ENCODE measurements at regions not wholly inside any gene's neighbourhood (a gene's known extent, or its start where the extent isn't known, plus 50 kb on each side); places are given as distances from the start of the nearest gene placed in this dataset.

DNA sequence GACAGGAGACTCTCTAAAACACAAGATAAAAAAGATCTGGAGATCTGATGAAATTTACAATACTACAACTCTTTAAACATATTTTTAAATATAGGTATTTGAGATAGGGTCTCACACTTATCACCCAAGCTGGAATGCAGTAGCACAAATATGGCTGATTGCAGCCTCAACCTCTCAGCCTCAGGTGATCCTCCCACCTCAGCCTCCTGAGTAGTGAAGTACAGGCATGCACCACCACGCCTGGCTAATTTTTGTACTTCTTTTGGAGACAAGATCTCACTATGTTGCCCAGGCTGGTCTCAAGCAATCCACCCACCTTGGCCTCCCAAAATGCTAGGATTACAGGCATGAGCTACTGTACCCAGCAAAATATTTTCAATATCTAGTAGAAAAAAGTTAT lies 170.0 kb upstream of the NR5A2 start:
- Histone ChIP-seq H3K27ac (peak overlapping the region in 2 of 21 experiments; percentile 19 to 22), H3K4me3 (no peak overlapping the region)

DNA sequence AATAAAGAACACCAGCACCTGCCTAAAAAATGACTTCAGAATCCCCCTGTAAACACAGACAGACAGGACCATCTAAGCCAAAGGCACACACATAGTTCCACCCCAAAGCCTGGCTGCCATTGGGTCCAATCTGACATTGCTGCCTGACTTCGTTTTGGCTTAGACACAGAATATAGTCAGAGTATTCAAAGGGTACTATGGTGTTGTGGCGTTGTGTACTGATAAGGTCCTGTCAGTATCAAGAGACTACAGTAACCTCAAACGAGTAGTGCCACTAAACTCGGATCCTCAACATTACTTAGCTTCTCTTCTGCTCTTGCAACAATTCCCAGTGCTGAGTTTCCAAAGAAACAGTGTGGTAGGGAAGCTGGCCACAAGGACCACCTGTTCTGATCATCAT lies 169.3 kb upstream of the NR5A2 start:
- Histone ChIP-seq H3K4me3 (no peak overlapping the region), H3K27ac (peak overlapping the region in 1 of 21 experiments; percentile 2)

DNA sequence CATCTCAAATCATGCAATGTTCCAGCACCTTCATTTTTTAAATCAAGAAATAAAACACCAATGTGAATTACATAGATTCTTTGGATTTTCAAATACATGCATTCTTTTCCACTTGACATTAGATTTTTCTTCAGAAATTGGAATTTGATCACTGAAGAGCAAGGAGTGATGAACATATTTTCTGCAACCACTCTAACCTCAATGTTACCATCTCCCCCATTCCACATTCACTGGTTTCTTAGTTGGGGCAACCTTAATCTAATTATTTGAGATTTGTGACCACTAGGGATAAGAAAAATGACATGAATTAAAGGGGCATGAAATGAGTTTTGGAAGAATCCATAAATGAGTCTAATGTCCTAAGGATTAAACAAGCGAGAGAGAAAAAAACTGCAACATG lies 168.7 kb upstream of the NR5A2 start:
- H3K27ac ChIP-seq, result peak overlapping the region in 3 of 21 experiments; percentile 1 to 46 (median 40)
- no peak overlapping the region for H3K4me3 ChIP-seq

DNA sequence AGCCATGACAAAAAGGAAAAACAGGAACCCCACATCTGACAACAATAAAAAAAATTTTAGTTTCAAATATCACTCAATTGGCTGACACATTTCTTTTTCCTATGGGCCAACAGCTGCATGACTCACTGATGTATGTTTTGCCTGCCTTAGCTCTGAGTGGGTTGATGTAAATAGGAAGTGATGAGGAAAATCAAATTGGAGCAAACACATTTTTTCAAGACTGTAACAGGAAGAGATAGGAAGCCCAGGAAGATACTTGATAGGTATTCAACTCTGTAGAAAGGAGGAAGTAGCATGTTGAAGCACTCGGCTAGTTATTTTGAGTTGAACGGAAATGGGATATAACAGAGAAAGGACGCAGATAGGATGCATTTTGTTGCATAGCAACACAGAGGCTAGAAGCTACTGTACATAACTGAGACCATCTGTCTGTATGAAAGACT lies 168.0 kb upstream of the NR5A2 start:
- H3K27ac ChIP-seq, result peak overlapping the region in 1 of 21 experiments; percentile 46
- H3K4me3 ChIP-seq, result no peak overlapping the region

DNA sequence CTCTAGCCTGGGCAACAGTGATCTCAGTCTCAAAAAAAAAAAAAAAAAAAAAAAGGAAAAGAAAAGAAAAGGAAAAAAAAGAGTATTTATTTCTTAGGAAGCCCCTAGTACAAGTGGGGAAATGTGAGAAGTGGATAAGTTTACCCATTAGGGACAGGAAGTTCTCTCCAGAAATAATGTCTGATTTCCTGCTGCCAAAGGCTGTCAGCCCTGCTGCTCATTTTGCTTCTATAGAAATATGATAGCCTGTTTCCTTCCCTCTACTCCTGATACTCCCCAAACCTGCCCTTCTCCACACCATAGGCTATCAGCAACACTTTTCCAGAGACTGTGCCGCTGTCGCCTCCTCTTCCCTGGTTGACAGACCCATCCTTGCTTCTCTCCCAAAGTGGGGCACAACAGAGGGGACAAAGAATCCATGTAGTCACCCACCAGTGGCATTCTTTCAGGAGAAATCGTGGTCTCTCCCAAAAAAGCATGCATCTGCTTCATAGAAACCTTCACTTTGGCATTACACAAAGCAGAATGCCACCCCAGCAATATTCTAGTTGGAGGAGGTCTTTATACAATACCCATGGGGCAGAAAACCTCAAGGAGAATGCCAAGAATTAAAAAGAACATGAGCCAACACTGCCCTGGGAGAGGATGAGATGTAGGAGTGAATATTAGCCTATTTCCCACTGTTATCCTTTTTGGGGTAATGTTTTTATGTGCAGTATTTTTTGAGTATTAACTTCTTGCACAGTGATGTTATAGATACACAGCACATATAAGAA lies 166.3 kb upstream of the NR5A2 start:
- no peak overlapping the region for H3K27ac ChIP-seq
- no peak overlapping the region for H3K4me3 ChIP-seq

DNA sequence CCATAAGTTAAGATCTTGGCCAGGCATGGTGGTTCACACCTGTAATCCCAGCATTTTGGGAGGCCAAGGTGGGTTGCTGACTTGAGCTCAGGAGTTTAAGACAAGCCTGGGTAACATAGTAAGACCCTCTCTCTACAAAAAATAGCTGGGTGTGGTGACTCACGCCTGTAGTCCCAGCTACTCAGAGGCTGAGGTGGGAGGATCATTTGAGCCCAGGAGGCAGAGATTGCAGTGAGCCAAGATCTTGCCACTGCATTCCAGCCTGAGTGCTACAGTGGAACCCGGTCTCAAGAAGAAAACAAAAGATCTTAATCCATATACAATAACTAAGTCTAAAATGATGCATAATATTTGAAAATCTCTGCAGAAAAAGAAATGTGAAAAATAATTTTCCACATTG lies 165.5 kb upstream of the NR5A2 start:
- H3K4me3 ChIP-seq, result no peak overlapping the region
- no peak overlapping the region for H3K27ac ChIP-seq

DNA sequence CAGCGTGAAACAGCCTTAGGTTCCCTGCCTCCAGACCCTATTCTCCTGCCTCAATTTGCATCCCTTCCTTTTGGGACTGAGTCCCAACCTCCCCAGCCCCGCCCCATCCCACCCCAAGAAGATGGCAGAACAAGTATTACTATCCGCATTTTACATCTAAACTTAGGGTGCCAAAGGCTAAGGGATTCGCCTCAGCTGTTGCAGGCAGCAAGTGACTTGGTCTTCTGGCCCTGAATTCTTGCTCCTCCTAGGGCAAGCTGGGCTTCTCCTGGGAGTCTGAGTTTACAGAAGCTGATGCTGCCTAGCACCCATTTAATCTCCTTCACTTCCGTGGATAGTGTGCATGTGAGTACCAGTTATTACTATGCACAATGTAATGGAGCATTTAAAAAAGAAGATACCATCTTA lies 161.3 kb upstream of the NR5A2 start:
- no peak overlapping the region for H3K27ac ChIP-seq
- no peak overlapping the region for H3K4me3 ChIP-seq

DNA sequence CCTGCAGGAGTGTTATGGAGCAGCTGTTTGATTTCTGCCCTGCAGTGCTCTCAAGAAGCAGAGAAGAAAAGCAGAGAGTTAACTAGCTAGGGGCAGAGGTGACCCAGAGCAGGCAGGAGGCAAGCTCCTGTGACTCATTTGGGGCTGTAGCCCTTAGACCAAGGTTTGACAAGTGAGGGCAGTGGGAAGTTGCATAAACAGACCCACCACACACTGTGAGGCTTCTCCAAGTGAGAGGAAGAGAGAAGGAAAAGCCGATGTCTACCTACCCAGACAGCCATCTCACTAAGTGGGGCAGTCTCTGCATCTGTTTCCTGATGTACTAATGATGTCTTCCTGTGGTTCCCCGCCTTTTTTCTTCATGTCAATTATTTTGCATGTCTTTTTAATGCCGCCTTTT lies 159.9 kb upstream of the NR5A2 start:
- no peak overlapping the region for H3K4me3 ChIP-seq
- no peak overlapping the region for H3K27ac ChIP-seq

DNA sequence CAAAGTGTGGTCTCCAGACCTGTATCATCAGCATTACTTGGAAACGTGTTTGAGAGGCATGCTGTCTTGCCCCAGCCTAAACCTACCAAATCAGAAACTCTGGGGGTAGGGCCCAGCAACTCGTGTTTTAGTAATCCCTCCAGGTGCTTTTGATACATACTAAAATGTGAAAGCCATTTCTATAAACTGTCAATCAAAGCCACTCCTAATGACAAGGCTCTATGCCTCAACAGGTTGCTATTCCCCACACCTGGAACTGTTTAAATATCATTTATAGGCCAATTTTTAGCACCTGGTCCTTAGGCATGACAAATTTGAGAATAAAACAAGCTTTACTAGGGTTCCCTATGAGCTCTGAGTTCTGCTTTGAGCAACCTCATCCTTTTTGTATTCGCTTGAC lies 158.7 kb upstream of the NR5A2 start:
- H3K4me3 ChIP-seq, result no peak overlapping the region

DNA sequence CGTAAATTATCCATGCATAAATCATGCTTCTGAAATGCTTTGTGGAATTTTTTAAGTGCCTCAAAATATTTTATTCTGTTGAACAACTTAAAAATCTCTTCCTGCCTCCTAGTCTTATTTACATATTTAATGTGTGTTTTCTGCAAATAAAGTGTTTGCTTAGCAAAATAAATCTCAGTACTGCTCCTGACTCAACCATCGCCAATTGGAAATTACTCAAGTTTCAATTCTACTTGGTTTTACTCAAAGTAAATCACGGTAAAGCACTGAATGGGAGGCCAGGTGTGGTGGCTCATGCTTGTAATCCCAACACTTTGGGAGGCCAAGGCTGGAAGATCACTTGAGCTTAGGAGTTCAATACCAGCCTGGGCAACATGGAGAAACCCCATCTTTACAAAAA lies 152.2 kb upstream of the NR5A2 start:
- Histone ChIP-seq H3K27ac (no peak overlapping the region), H3K4me3 (no peak overlapping the region)

More for the DNA sequence above, 158.7 kb upstream of the NR5A2 start:
- H3K27ac ChIP-seq, result no peak overlapping the region

DNA sequence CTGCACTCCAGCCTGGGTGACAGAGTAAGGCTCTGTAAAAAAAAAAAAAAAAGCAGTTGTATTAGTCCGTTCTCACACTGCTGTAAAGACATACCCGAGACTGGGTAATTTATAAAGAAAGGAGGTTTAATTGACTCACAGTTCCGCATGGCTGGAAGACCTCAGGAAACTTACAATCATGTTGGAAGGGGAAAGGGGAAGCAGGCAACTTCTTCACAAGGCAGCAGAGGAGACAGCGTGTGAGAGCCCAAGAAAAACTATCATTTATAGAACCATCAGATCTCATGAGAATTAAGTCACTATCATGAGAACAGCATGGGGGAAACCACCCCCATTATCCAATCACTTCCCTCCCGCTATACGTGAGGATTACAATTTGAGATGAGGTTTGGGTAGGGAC lies 151.7 kb upstream of the NR5A2 start:
- Histone ChIP-seq H3K27ac (no peak overlapping the region), H3K4me3 (no peak overlapping the region)

DNA sequence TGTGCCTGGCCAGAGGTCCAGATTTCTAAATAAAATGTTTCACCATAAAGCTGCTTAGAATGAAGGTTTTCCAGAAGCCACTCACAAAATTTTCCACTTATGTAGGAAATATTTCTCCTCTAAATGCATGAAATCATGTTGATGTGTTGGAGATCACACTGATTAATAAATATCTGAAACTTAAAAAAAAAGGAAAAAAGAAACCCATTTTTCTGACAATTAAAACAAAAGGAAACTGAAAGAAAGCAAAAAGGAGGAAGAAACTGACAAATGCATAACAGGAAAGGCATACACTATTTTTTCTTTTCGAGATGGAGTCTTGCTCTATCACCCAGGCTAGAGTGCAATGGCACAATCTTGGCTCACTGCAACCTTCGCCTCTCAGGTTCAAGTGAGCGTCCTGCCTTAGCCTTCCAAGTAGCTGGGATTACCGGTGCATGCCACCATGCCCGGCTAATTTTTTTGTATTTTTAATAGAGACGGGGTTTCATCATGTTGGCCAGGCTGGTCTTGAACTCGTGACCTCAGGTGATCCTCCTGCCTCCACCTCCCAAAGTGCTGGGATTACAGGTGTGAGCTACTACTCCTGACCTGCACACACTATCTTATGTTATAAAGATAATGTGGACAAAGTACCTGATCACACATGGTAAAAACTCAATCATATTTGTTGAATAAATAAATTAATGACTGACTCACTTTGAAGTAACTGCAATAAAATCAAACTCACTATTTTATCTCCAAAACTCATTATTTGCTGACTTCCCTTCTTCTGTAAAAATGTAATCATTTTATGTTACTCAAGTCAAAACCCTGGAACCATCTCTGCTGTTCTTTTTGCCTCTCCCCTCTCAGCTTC lies 149.8 kb upstream of the NR5A2 start:
- H3K4me3 ChIP-seq, result no peak overlapping the region
- no peak overlapping the region for H3K27ac ChIP-seq

DNA sequence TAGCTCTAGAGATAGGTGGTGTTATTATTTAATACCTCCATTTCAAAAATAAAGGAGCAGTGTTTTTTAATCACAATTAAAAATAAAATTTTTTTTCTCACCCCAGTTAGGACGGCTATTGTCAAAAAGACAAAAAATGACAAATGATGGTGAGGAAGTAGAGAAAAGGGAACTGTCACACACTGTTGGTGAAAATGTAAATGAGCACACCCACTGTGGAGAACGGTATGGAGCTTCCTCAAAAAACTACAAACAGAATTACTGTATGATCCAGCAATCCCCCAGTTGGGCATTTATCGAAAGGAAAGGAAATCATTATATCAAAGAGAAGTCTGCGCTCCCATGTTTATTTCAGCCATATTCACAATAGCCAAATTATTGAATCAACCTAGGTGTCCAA lies 148.7 kb upstream of the NR5A2 start:
- Histone ChIP-seq H3K27ac (no peak overlapping the region), H3K4me3 (no peak overlapping the region)

DNA sequence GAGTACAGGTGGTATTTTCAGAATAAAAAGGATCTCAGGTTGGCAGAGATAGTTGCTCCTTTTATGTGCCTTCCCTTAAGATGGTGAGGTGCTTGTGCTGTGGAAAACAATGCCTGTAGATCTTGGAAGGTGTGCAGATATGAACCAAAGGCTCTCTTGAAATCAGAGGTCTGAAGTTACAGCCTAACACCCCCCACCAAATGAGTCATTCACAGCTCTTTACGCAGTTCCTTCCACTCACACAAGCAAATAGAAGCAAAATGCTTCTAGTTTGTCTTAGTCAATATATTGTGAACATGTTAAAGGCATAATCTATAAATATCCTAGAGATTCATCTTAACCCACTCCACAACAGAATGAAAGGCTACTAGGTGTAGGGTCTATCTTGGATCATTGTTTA lies 128.9 kb upstream of the NR5A2 start:
- H3K4me3 ChIP-seq, result no peak overlapping the region
- no peak overlapping the region for H3K27ac ChIP-seq

DNA sequence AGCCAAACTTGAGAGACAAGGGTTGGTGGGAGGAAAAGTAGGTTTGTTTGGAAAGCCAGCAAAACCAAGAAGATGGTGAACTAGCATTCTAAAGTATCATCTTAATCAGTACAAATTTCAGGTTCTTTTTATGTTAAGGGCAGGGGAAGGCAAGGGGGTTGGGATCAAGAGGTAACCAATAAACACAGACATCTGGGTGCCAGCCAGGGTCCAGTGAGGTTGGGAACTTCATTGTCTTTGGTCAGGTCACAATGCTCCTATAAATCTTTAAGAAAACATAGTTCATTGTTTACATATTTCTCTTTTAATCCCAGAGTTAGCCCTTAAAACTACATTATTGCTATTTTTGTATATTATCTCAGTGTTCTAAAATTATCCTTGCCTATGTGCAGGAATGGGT lies 126.2 kb upstream of the NR5A2 start:
- Histone ChIP-seq H3K27ac (no peak overlapping the region), H3K4me3 (no peak overlapping the region)

DNA sequence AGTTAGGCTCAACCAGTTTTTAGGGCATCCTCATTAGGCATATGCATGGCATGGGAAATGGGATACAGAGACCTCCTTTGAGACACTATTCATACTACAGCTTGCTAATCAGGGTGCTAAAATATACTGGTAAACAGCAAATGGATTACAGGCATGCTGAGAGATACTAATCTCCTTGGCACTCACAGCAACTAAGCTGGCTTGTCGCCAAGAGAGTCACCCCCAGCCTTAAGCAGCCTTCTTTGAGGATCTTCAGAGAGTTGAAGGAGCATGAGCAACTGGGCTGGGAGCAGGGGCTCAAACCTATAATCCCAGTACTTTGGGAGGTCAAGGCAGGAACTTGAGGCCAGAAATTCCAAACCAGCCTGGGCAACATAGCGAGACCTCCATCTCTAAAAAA lies 120.1 kb upstream of the NR5A2 start:
- H3K4me3 ChIP-seq, result no peak overlapping the region
- H3K27ac ChIP-seq, result no peak overlapping the region

DNA sequence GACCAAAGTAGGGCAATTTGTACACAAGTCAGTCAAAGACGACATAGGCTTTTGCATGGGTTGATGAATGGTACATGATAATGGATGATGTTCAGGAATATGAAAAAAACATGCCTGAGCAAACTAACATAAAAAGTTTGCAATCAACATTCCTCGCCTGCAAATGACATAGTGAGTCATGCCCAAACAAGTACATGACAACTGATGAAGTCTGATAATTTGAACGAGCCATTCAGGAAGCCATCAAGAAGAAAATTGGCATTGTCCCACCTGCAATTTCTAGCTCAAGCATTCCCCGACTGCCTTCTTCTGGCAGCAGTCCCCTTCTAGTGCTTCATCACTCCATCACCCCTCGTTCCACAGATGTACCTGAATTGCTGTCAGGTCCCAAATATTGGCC lies 118.4 kb upstream of the NR5A2 start:
- Histone ChIP-seq H3K27ac (no peak overlapping the region), H3K4me3 (no peak overlapping the region)

DNA sequence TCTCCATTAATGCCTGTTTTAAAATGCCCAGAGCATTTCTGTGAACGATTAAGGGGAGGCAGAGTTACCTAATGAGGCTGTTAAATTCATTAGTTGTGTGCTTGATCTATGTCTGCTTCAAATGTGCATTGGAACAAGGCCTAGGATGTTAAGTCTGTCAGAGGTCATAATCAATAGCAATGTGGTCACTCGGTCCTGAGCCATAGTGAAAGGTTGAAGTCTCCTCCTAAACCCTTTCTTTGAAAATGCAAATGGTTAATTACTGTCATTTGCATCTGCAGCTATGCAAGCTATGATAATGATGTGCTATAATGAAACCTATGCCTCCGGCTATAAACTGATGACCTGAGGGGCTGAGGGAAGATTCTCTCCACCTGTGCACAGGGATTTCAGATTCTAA lies 114.2 kb upstream of the NR5A2 start:
- Histone ChIP-seq H3K4me3 (no peak overlapping the region), H3K27ac (no peak overlapping the region)

DNA sequence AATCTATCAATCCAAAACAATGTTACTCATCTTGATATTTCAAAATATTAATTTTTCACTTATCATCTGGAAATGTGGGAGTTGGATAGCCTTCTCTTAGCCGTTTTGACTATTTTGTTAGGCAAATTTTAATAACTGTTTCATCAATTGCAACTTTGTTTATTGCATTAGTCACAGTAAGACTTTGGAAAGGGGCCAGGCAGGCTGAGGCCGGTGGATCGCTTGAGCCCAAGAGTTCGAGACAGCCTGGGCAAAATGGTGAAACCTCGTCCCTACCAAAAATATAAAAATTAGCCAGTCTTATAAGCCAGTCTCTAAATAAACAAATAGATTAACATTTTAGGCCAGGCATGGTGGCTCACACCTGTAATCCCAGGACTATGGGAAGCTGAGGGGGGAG lies 113.0 kb upstream of the NR5A2 start:
- Histone ChIP-seq H3K27ac (no peak overlapping the region), H3K4me3 (no peak overlapping the region)

DNA sequence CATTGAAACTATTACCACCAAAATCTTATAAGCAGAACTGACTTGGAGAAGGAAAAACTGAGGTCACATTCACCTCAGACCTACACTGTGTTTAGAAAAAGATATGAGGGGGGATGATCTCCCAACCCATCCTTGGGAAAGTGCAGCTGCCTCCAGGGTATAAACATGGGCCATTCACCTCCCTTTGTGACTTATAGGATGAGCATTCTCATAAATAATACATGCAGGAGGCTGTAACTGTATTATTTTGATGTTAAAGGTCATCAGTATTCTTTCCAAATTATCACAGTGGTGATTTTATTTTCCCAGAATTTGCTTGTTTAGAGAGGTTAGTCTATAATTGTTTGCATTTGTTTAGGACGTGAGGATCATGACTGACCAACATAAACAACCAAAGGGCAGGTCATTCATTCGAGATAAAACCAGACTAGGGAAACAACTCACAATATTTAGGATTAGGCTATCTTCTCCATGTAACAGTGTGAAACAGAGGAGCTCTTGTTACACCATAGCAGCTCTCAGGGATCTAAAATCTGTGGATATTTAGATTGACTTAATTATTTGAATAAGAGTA lies 109.2 kb upstream of the NR5A2 start:
- H3K4me3 ChIP-seq, result no peak overlapping the region

DNA sequence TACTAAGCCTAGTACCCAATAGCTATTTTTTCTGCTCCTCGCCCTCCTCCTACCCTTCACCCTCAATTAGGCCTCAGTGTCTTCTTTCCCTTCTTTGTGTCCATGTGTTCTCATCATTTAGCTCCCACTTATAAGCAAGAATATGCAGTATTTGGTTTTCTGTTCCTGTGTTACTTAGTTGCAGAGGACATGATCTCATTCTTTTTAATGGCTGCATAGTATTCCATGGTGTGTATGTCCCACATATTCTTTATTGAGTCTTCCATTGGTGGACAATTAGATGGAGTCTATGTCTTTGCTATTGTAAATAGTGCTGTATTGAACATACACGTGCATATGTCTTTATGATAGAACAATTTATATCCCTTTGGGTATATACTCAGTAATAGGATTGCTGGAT lies 106.9 kb upstream of the NR5A2 start:
- no peak overlapping the region for H3K4me3 ChIP-seq
- no peak overlapping the region for H3K27ac ChIP-seq

More for the DNA sequence above, 109.2 kb upstream of the NR5A2 start:
- no peak overlapping the region for H3K27ac ChIP-seq
